Smooth muscle cell (in vitro differentiated cells): ENCODE measurements at regions not wholly inside any gene's neighbourhood (a gene's known extent, or its start where the extent isn't known, plus 50 kb on each side); places are given as distances from the start of the nearest gene placed in this dataset.
"Not testable (repeated sequence)": the region's sequence is repeated elsewhere in the genome, so short reads cannot be mapped to it uniquely, and the experiment has no call there.

ENCODE experiments used
- DNase-seq: peaks from one replicate; lab custom pipeline; 2025; ENCODE audit not compliant: unreplicated experiment; lab: John Stamatoyannopoulos, UW
- H2AFZ ChIP-seq: fragments of 200-600 bp; sonication (generic); 2 replicates; pipeline ENCODE4 v1.6.0; 2016; ENCODE audit warnings: antibody characterized with exemption, low read depth, mild to moderate bottlenecking
- H3F3A ChIP-seq: fragments of 200-600 bp; sonication (generic); 2 replicates; pipeline ENCODE4 v1.6.0; 2017; ENCODE audit warnings: antibody characterized with exemption, low read depth
- H3K27ac ChIP-seq: fragments of 200-600 bp; sonication (generic); 2 replicates; pipeline ENCODE4 v1.5.1; 2016; ENCODE audit warnings: low read depth, mild to moderate bottlenecking
- H3K27me3 ChIP-seq: fragments of 200-600 bp; sonication (generic); 2 replicates; pipeline ENCODE4 v1.6.1; 2016; ENCODE audit warnings: low read depth, mild to moderate bottlenecking
- H3K36me3 ChIP-seq: fragments of 200-600 bp; sonication (generic); 2 replicates; pipeline ENCODE4 v1.5.1; 2016; ENCODE audit warnings: low read depth
- H3K4me1 ChIP-seq: fragments of 200-600 bp; sonication (generic); 2 replicates; pipeline ENCODE4 v1.5.1; 2016; ENCODE audit warnings: low read depth
- H3K4me2 ChIP-seq: fragments of 200-600 bp; sonication (generic); 2 replicates; pipeline ENCODE4 v1.6.0; 2016; ENCODE audit warnings: mild to moderate bottlenecking
- H3K4me3 ChIP-seq: fragments of 200-600 bp; sonication (generic); 2 replicates; pipeline ENCODE4 v1.5.1; 2016; ENCODE audit warnings: mild to moderate bottlenecking
- H3K79me2 ChIP-seq: fragments of 200-600 bp; sonication (generic); 2 replicates; pipeline ENCODE4 v1.6.0; 2016; ENCODE audit warnings: low read depth, mild to moderate bottlenecking
- H3K9ac ChIP-seq: fragments of 200-600 bp; sonication (generic); 2 replicates; pipeline ENCODE4 v1.6.0; 2016; ENCODE audit warnings: low read depth
- H3K9me3 ChIP-seq: fragments of 200-600 bp; sonication (generic); replicated peaks from 2 replicates; pipeline ENCODE4 v1.5.1; 2016; ENCODE audit warnings: low read depth
- H4K20me1 ChIP-seq: fragments of 200-600 bp; sonication (generic); 2 replicates; pipeline ENCODE4 v1.6.0; 2016; ENCODE audit warnings: low read depth
- CTCF ChIP-seq: fragments of 200-600 bp; sonication (generic); IDR thresholded peaks from 2 replicates; pipeline ENCODE4 v1.5.1; 2017; ENCODE audit warnings: borderline replicate concordance, mild to moderate bottlenecking, antibody characterized with exemption; ENCODE audit not compliant: insufficient read depth, poor library complexity, severe bottlenecking
- WGBS: methylation state at CpG from one replicate; pipeline ENCODE4 v1.1.7; 2016; ENCODE audit warnings: low lambda C conversion rate; 5-methylcytosine and 5-hydroxymethylcytosine counted together

- WGBS, result 30% methylated on average over 3 of the region's 3 CpGs
These were observed 207.3 kb upstream of the ADO start for GRCh38 chr10:62597226-62597625.

GRCh38 chr10:62599161-62599560 lies 205.4 kb upstream of the ADO start:
- Histone ChIP-seq H3K9ac (no peak overlapping the region), H3F3A (no peaks in the 10 kb centered on the region), H3K36me3 (no peaks in the 10 kb centered on the region), H3K9me3 (no peaks in the 10 kb centered on the region), H3K27ac (no peak overlapping the region), H2AFZ (peak overlapping the region; percentile 28), H3K27me3 (no peaks in the 10 kb centered on the region), H3K4me2 (no peak overlapping the region), H3K4me1 (peaks cover 9% of the 10 kb centered on the region), H3K79me2 (no peaks in the 10 kb centered on the region), H3K4me3 (no peak overlapping the region), H4K20me1 (no peaks in the 10 kb centered on the region)
- no peak for DNase-seq
- WGBS, result 87% methylated on average over 2 of the region's 2 CpGs
- TF ChIP-seq CTCF, result no peak

More at GRCh38 chr10:62597226-62597625, 207.3 kb upstream of the ADO start:
- H3K27me3 ChIP-seq, result no peaks in the 10 kb centered on the region
- no peaks in the 10 kb centered on the region for H4K20me1 ChIP-seq
- peak overlapping the region; percentile 96 for H3K27ac ChIP-seq
- peak overlapping the region; percentile 60 for H3K9ac ChIP-seq
- no peak overlapping the region for H3K4me3 ChIP-seq
- peaks cover 9% of the 10 kb centered on the region for H3K4me1 ChIP-seq
- no peaks in the 10 kb centered on the region for H3F3A ChIP-seq
- H3K4me2 ChIP-seq, result peak overlapping the region; percentile 55
- no peak for DNase-seq
- H3K79me2 ChIP-seq, result no peaks in the 10 kb centered on the region
- no peak for TF ChIP-seq CTCF
- H3K9me3 ChIP-seq, result no peaks in the 10 kb centered on the region
- H2AFZ ChIP-seq, result no peak overlapping the region
- H3K36me3 ChIP-seq, result no peaks in the 10 kb centered on the region

- H3K4me2 ChIP-seq, H3K4me1 ChIP-seq, H3K9me3 ChIP-seq, H3K27ac ChIP-seq, H3K4me3 ChIP-seq, H3F3A ChIP-seq, H2AFZ ChIP-seq, H3K27me3 ChIP-seq, DNase-seq, H3K9ac ChIP-seq, H4K20me1 ChIP-seq, H3K79me2 ChIP-seq, H3K36me3 ChIP-seq: not testable (repeated sequence)
- WGBS, result 91% methylated on average over 4 of the region's 4 CpGs
These were observed 198.0 kb upstream of the ADO start for GRCh38 chr10:62606551-62606950.

GRCh38 chr10:62608189-62608875 lies 196.2 kb upstream of the ADO start:
- not testable (repeated sequence) for H3F3A ChIP-seq, H3K79me2 ChIP-seq, H3K27me3 ChIP-seq, H3K4me1 ChIP-seq, H3K36me3 ChIP-seq, DNase-seq, H3K9ac ChIP-seq, H3K9me3 ChIP-seq, H4K20me1 ChIP-seq, H3K27ac ChIP-seq
- Histone ChIP-seq H2AFZ (peak overlapping the region; percentile 62), H3K4me3 (peak overlapping the region; percentile 41), H3K4me2 (peak overlapping the region; percentile 77)
- WGBS, result 30% methylated on average over 33 of the region's 34 CpGs
